HG03039 (cell line): ENCODE measurements at regions not wholly inside any gene's neighbourhood (a gene's known extent, or its start where the extent isn't known, plus 50 kb on each side); places are given as distances from the start of the nearest gene placed in this dataset.
A peak's percentile ranks its signal among the peaks of the same experiment; 100 is the strongest.

ENCODE experiments used
- ATAC-seq: cut with Tn5 transposase; IDR thresholded peaks from one replicate; pipeline ENCODE4 v1.9.1; 2021; ENCODE audit warnings: mild to moderate bottlenecking, moderate library complexity; ENCODE audit not compliant: unreplicated experiment

GRCh38 chr12:41778934-41779333, 365.7 kb downstream of the GXYLT1 start:
- ATAC-seq: no peak

- ATAC-seq: no peak
These were observed 367.4 kb downstream of the GXYLT1 start for GRCh38 chr12:41777064-41777790.

- ATAC-seq: no peak
These were observed 372.2 kb downstream of the GXYLT1 start for GRCh38 chr12:41772478-41772877.

GRCh38 chr12:41769810-41770209, 374.9 kb downstream of the GXYLT1 start:
- ATAC-seq: peak; percentile 79

- ATAC-seq: no peak
These were observed 376.2 kb downstream of the GXYLT1 start for GRCh38 chr12:41768456-41768855.

- ATAC-seq: no peak
These were observed 382.0 kb downstream of the GXYLT1 start for GRCh38 chr12:41762691-41763090.

- ATAC-seq: no peak
These were observed 399.1 kb downstream of the GXYLT1 start for GRCh38 chr12:41745593-41745992.

- no peak for ATAC-seq
These were observed 400.8 kb downstream of the GXYLT1 start for GRCh38 chr12:41743835-41744234.

GRCh38 chr12:41739066-41739465, 405.6 kb downstream of the GXYLT1 start:
- no peak for ATAC-seq

- ATAC-seq: no peak
These were observed 407.3 kb downstream of the GXYLT1 start for GRCh38 chr12:41737423-41737822.

- no peak for ATAC-seq
These were observed 408.2 kb downstream of the GXYLT1 start for GRCh38 chr12:41736436-41736835.

- no peak for ATAC-seq
These were observed 413.0 kb downstream of the GXYLT1 start for GRCh38 chr12:41731691-41732090.

- ATAC-seq: no peak
These were observed 413.6 kb downstream of the GXYLT1 start for GRCh38 chr12:41731061-41731460.

GRCh38 chr12:41724216-41724615, 420.5 kb downstream of the GXYLT1 start:
- ATAC-seq: no peak

- no peak for ATAC-seq
These were observed 425.5 kb downstream of the GXYLT1 start for GRCh38 chr12:41719214-41719613.

- no peak for ATAC-seq
These were observed 429.4 kb downstream of the GXYLT1 start for GRCh38 chr12:41715256-41715655.

- ATAC-seq: no peak
These were observed 435.0 kb downstream of the GXYLT1 start for GRCh38 chr12:41709463-41710285.

GRCh38 chr12:41709012-41709411, 435.7 kb downstream of the GXYLT1 start:
- ATAC-seq: no peak

GRCh38 chr12:41706376-41706775, 438.3 kb downstream of the GXYLT1 start:
- ATAC-seq: no peak

- ATAC-seq: no peak
These were observed 442.6 kb downstream of the GXYLT1 start for GRCh38 chr12:41701943-41702601.

GRCh38 chr12:41700940-41701339, 443.7 kb downstream of the GXYLT1 start:
- ATAC-seq: no peak

- ATAC-seq: no peak
These were observed 445.0 kb downstream of the GXYLT1 start for GRCh38 chr12:41699658-41700057.
